VCaP (cell line): ENCODE measurements at regions not wholly inside any gene's neighbourhood (a gene's known extent, or its start where the extent isn't known, plus 50 kb on each side); places are given as distances from the start of the nearest gene placed in this dataset.

Source experiments
- H3K27ac ChIP-seq: fragments of 450-650 bp; 2 replicates; pipeline ENCODE4 v1.5.1; 2017
- CTCF ChIP-seq: fragments of 450-650 bp; conservative IDR thresholded peaks from 2 replicates; pipeline ENCODE4 v1.5.1; 2017; ENCODE audit warnings: mild to moderate bottlenecking, moderate library complexity

GRCh38 chr6:2376429-2377355 lies 131.3 kb upstream of the GMDS start:
- no peak for TF ChIP-seq CTCF
- no peak overlapping the region for H3K27ac ChIP-seq

- TF ChIP-seq CTCF = no peak
- no peak overlapping the region for H3K27ac ChIP-seq
Measured at GRCh38 chr6:2375443-2375842, 130.0 kb upstream of the GMDS start.

- TF ChIP-seq CTCF = no peak
- H3K27ac ChIP-seq = no peak overlapping the region
Measured at GRCh38 chr6:2369606-2370005, 124.2 kb upstream of the GMDS start.

GRCh38 chr6:2363211-2363610 lies 117.8 kb upstream of the GMDS start:
- TF ChIP-seq CTCF = no peak
- H3K27ac ChIP-seq = no peak overlapping the region

GRCh38 chr6:2361195-2361594 lies 115.8 kb upstream of the GMDS start:
- no peak overlapping the region for H3K27ac ChIP-seq
- TF ChIP-seq CTCF = no peak

- H3K27ac ChIP-seq = no peak overlapping the region
- TF ChIP-seq CTCF = no peak
Measured at GRCh38 chr6:2360716-2361115, 115.3 kb upstream of the GMDS start.

- no peak overlapping the region for H3K27ac ChIP-seq
- TF ChIP-seq CTCF = no peak
Measured at GRCh38 chr6:2360126-2360525, 114.7 kb upstream of the GMDS start.
